HL-60 (cell line): ENCODE measurements at regions not wholly inside any gene's neighbourhood (a gene's known extent, or its start where the extent isn't known, plus 50 kb on each side); places are given as distances from the start of the nearest gene placed in this dataset.

ENCODE experiments used
- POLR2AphosphoS5 ChIP-seq: IDR thresholded peaks from 2 replicates; pipeline ENCODE4 v1.6.1; 2012; ENCODE audit warnings: low read depth
- TF ChIP-seq, protein P1 (sequence below): IDR thresholded peaks from one replicate; pipeline ENCODE4 v1.5.1; 2011; ENCODE audit warnings: low read length, control low read depth, inconsistent platforms; ENCODE audit not compliant: insufficient read depth

DNA sequence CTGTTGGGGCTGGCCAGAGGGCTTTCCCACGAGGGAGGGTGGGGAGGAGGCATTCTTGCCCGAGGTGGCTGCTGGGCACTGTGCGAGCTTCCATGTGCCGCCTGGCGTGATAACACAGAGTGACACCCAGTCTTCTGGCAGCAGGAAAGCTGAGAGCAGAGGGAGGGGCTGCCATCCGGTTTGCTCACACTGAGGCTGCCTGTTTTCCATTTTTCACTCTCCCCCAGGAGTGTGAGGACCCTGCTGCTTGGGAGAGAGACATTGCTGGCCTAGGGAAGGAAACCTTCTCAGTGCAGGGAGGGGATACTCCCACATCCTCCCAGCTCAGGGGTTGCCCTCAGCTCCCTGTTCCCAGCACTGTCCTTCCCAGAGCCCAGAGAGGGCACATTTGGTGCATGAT, 73.1 kb downstream of the INHBB start:
- TF ChIP-seq POLR2AphosphoS5 = no peak
- TF ChIP-seq, protein P1, sequence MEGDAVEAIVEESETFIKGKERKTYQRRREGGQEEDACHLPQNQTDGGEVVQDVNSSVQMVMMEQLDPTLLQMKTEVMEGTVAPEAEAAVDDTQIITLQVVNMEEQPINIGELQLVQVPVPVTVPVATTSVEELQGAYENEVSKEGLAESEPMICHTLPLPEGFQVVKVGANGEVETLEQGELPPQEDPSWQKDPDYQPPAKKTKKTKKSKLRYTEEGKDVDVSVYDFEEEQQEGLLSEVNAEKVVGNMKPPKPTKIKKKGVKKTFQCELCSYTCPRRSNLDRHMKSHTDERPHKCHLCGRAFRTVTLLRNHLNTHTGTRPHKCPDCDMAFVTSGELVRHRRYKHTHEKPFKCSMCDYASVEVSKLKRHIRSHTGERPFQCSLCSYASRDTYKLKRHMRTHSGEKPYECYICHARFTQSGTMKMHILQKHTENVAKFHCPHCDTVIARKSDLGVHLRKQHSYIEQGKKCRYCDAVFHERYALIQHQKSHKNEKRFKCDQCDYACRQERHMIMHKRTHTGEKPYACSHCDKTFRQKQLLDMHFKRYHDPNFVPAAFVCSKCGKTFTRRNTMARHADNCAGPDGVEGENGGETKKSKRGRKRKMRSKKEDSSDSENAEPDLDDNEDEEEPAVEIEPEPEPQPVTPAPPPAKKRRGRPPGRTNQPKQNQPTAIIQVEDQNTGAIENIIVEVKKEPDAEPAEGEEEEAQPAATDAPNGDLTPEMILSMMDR = no peak
